Cerebellar cortex (tissue), 1 donor: ENCODE measurements at regions not wholly inside any gene's neighbourhood (a gene's known extent, or its start where the extent isn't known, plus 50 kb on each side); places are given as distances from the start of the nearest gene placed in this dataset.
"Not testable (repeated sequence)": the region's sequence is repeated elsewhere in the genome, so short reads cannot be mapped to it uniquely, and the experiment has no call there.

ENCODE experiments used
- DNase-seq: peaks from one replicate; pipeline ENCODE4 v3.0.0-alpha.2; 2015; ENCODE audit warnings: low spot score

- no peak for DNase-seq
Observed at GRCh38 chr6:115811541-115811940, 249.2 kb downstream of the FRK start.

- DNase-seq = no peak
Observed at GRCh38 chr6:115798229-115798628, 262.5 kb downstream of the FRK start.

- no peak for DNase-seq
Observed at GRCh38 chr6:115796829-115797228, 263.9 kb downstream of the FRK start.

GRCh38 chr6:115796061-115796460 is 264.6 kb downstream of the FRK start:
- DNase-seq = no peak

- DNase-seq = no peak
Observed at GRCh38 chr6:115783402-115784061, 277.2 kb downstream of the FRK start.

GRCh38 chr6:115782612-115783011 is 278.1 kb downstream of the FRK start:
- no peak for DNase-seq

GRCh38 chr6:115773741-115774140 is 286.9 kb downstream of the FRK start:
- DNase-seq = no peak

- DNase-seq = no peak
Observed at GRCh38 chr6:115770851-115771250, 289.8 kb downstream of the FRK start.

- DNase-seq = no peak
Observed at GRCh38 chr6:115768500-115768899, 292.2 kb downstream of the FRK start.

- no peak for DNase-seq
Observed at GRCh38 chr6:115767931-115768330, 292.8 kb downstream of the FRK start.

GRCh38 chr6:115766745-115767462 is 293.8 kb downstream of the FRK start:
- no peak for DNase-seq

GRCh38 chr6:115765966-115766365 is 294.7 kb downstream of the FRK start:
- DNase-seq = no peak

GRCh38 chr6:115759051-115759450 is 301.6 kb downstream of the FRK start:
- no peak for DNase-seq

- DNase-seq = no peak
Observed at GRCh38 chr6:115753446-115753845, 307.2 kb downstream of the FRK start.

GRCh38 chr6:115750946-115751345 is 309.7 kb downstream of the FRK start:
- no peak for DNase-seq

- DNase-seq = no peak
Observed at GRCh38 chr6:115750292-115750691, 310.4 kb downstream of the FRK start.

- DNase-seq = no peak
Observed at GRCh38 chr6:115747719-115748118, 313.0 kb downstream of the FRK start.

GRCh38 chr6:115746583-115746982 is 314.1 kb downstream of the FRK start:
- not testable (repeated sequence) for DNase-seq

- DNase-seq = peak; percentile 3
Observed at GRCh38 chr6:115740907-115741306, 319.8 kb downstream of the FRK start.

GRCh38 chr6:115735610-115736009 is 325.1 kb downstream of the FRK start:
- no peak for DNase-seq

GRCh38 chr6:115733426-115733825 is 327.3 kb downstream of the FRK start:
- no peak for DNase-seq

GRCh38 chr6:115729036-115729435 is 331.7 kb downstream of the FRK start:
- no peak for DNase-seq

- DNase-seq = no peak
Observed at GRCh38 chr6:115728171-115728570, 332.5 kb downstream of the FRK start.

- no peak for DNase-seq
Observed at GRCh38 chr6:115721564-115721963, 339.1 kb downstream of the FRK start.
